K562 (cell line): ENCODE measurements at regions not wholly inside any gene's neighbourhood (a gene's known extent, or its start where the extent isn't known, plus 50 kb on each side); places are given as distances from the start of the nearest gene placed in this dataset.

Experiments used
- TCF7L2 ChIP-seq: fragments of 150-350 bp; IDR thresholded peaks from 2 replicates; pipeline ENCODE4 v1.6.1; 2016; ENCODE audit warnings: low read depth, mild to moderate bottlenecking, low read length, moderate library complexity
- USF1 ChIP-seq: sonication (generic); formaldehyde crosslinking; IDR thresholded peaks from 2 replicates; pipeline ENCODE4 v1.9.0; 2022; ENCODE audit warnings: mild to moderate bottlenecking, missing genetic modification reagents

- TF ChIP-seq USF1 (CRISPR knock-in tag) (no peak), TCF7L2 (no peak)
These were observed 86.2 kb downstream of the TEX29 start for GRCh38 chr13:111406636-111407035.
